ENCODE measurements at regions not wholly inside any gene's neighbourhood (a gene's known extent, or its start where the extent isn't known, plus 50 kb on each side); places are given as distances from the start of the nearest gene placed in this dataset.
A peak's percentile ranks its signal among the peaks of the same experiment; 100 is the strongest.

DNA sequence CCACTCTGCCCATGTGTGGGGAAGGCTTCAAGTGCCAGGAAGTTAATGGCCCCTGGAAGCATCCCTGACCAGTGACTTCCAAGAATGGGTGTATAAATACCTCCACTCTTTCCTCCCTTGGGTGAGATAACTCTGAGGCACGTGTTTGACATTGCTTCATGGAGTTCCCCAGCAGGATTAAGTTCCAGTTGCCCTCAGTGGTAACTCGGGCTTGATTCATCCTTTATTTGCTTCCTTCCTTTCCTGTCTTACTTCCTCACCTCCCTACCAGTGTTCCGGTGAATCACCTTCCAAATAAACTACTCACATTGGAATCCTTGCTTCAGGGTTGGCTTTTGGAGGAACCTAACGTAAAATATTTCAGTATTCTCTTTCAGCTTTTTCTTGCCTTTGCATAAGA, 84.6 kb upstream of the JAG1 start:
- no peak overlapping the region for H3K27ac ChIP-seq
- DNase-seq (ENCODE audit: low read depth in 1 of 2, low spot score in 1 of 2), result no peak
- H3K4me3 ChIP-seq, result no peak overlapping the region
- H3K9me3 ChIP-seq (ENCODE audit: low read depth), result no peaks in the 10 kb centered on the region
- TF ChIP-seq, protein P1, sequence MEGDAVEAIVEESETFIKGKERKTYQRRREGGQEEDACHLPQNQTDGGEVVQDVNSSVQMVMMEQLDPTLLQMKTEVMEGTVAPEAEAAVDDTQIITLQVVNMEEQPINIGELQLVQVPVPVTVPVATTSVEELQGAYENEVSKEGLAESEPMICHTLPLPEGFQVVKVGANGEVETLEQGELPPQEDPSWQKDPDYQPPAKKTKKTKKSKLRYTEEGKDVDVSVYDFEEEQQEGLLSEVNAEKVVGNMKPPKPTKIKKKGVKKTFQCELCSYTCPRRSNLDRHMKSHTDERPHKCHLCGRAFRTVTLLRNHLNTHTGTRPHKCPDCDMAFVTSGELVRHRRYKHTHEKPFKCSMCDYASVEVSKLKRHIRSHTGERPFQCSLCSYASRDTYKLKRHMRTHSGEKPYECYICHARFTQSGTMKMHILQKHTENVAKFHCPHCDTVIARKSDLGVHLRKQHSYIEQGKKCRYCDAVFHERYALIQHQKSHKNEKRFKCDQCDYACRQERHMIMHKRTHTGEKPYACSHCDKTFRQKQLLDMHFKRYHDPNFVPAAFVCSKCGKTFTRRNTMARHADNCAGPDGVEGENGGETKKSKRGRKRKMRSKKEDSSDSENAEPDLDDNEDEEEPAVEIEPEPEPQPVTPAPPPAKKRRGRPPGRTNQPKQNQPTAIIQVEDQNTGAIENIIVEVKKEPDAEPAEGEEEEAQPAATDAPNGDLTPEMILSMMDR (IDR thresholded peaks at IDR 0.05; ENCODE audit: low read depth, low read length), result no peak
- no peaks in the 10 kb centered on the region for H3K27me3 ChIP-seq
- no peaks in the 10 kb centered on the region for H3K36me3 ChIP-seq
- H3K4me1 ChIP-seq (ENCODE audit: low read depth), result no peaks in the 10 kb centered on the region

DNA sequence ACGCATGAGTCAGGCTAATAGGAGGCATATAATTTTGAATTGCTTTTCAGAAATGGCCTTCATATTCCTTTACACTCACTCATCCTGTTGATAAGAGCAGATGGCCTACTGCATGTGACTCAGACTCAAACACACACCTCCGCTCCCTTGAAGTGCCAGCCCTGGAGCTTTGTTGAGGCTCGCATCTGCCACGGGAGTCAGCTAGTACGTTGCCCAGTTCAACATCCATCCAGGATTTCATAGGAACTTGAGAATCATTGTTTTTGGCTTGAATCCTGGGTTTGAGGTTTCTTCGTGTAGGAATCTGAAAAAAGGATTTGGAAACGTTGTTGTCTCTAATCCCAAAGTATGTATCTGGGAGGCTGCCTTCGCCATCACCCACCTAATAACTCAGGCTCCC, 87.4 kb upstream of the JAG1 start:
- no peaks in the 10 kb centered on the region for H3K27me3 ChIP-seq
- no peaks in the 10 kb centered on the region for H3K9me3 ChIP-seq (ENCODE audit: low read depth)
- H3K4me3 ChIP-seq, result no peak overlapping the region
- TF ChIP-seq, protein P1 (IDR thresholded peaks at IDR 0.05; ENCODE audit: low read depth, low read length), result no peak
- no peak overlapping the region for H3K27ac ChIP-seq
- no peaks in the 10 kb centered on the region for H3K4me1 ChIP-seq (ENCODE audit: low read depth)
- no peaks in the 10 kb centered on the region for H3K36me3 ChIP-seq
- DNase-seq (ENCODE audit: low read depth in 1 of 2, low spot score in 1 of 2), result peak in 1 of 2 donors; percentile 85

DNA sequence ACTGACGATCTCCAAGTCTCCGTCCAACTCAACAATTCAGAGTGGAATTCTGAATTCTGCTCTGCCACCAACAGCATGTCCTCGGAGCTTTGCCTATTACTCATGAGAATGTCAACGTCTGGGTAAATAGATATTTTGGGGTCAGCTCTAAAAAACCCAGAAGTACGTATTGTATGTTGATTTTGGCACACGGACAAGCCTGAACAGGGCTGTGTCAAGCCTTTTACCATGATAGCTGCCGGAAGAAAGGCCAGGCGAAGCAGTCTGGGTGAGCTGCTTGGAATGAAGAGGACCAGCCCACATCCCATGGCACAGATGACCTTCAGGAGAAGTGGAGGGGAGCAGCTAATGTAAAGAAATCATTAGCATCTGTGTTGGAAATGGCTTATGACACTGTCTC, 88.0 kb upstream of the JAG1 start:
- DNase-seq (ENCODE audit: low read depth in 1 of 2, low spot score in 1 of 2), result peak in 1 of 2 donors; percentile 80
- Histone ChIP-seq H3K9me3 (ENCODE audit: low read depth) (no peaks in the 10 kb centered on the region), H3K4me3 (no peak overlapping the region), H3K27ac (no peak overlapping the region), H3K27me3 (no peaks in the 10 kb centered on the region), H3K4me1 (ENCODE audit: low read depth) (no peaks in the 10 kb centered on the region), H3K36me3 (no peaks in the 10 kb centered on the region)
- TF ChIP-seq, protein P1 (IDR thresholded peaks at IDR 0.05; ENCODE audit: low read depth, low read length), result no peak

DNA sequence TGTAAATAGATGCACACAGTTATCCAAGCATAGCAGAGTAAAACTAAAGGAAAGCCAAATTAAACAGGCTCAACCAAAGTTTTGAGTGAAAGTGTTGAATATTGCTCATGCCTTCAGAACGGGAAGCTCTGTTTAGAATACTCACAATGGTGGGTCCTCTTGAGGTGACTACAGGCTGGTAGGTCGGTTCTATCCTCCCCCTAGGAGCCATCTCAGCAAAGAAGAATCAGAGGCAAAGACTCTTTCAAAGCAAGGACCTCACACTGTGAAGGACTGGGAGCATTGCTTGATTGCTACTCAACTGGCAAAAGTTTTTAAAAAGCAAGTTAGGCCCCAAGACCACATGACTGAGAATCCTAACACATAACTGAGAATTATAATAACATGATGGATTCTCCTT, 88.4 kb upstream of the JAG1 start:
- Histone ChIP-seq H3K4me1 (ENCODE audit: low read depth) (no peaks in the 10 kb centered on the region), H3K9me3 (ENCODE audit: low read depth) (no peaks in the 10 kb centered on the region), H3K27ac (no peak overlapping the region), H3K27me3 (no peaks in the 10 kb centered on the region), H3K36me3 (no peaks in the 10 kb centered on the region), H3K4me3 (no peak overlapping the region)
- TF ChIP-seq, protein P1 (IDR thresholded peaks at IDR 0.05; ENCODE audit: low read depth, low read length), result no peak
- DNase-seq (ENCODE audit: low read depth in 1 of 2, low spot score in 1 of 2), result no peak

DNA sequence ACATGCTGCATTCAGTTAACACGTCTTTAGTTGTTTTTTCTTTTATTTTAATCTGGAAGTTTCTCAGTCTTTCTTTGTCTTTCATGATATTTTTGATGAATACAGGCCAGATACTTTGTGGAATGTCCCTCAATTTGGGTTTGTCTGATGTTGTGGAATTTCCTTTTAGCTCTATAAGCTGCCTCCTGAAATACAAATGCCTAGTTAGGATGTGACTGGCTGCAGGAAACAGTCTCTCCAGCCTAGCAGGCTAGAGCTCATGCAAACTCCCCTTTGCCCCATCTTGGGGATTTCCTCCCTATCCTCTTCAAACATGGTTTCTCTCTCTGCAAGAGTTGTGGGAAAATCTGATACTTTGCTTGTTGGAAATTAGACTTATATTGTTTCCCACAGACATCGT, 89.3 kb upstream of the JAG1 start:
- H3K27me3 ChIP-seq, result no peaks in the 10 kb centered on the region
- H3K4me3 ChIP-seq, result no peak overlapping the region
- no peaks in the 10 kb centered on the region for H3K9me3 ChIP-seq (ENCODE audit: low read depth)
- peak in 1 of 2 donors; percentile 32 for DNase-seq (ENCODE audit: low read depth in 1 of 2, low spot score in 1 of 2)
- H3K36me3 ChIP-seq, result no peaks in the 10 kb centered on the region
- H3K27ac ChIP-seq, result no peak overlapping the region
- TF ChIP-seq, protein P1 (IDR thresholded peaks at IDR 0.05; ENCODE audit: low read depth, low read length), result no peak
- H3K4me1 ChIP-seq (ENCODE audit: low read depth), result no peaks in the 10 kb centered on the region

DNA sequence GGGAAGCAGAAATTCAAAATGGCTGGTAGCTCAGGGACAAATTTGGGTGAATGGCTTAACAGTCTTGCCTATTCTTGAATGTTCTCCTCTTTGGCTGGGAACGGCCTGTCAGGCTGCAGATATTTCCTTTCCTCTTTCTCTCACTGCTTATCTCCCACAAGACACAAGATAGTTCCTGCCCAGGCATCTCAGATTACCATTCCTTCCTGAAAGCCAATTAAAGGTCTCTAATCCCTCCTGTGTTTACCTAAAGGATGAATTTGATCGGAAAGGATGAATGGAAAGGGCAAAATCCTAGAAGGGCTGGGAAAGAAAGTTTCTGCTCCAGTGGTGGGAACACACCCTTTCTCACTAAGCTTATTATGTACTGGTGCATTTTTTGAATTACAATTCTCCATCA, 95.9 kb upstream of the JAG1 start:
- TF ChIP-seq, protein P1 (IDR thresholded peaks at IDR 0.05; ENCODE audit: low read depth, low read length), result no peak
- Histone ChIP-seq H3K4me3 (no peak overlapping the region), H3K27me3 (no peaks in the 10 kb centered on the region), H3K9me3 (ENCODE audit: low read depth) (no peaks in the 10 kb centered on the region), H3K4me1 (ENCODE audit: low read depth) (peaks cover 4% of the 10 kb centered on the region), H3K36me3 (no peaks in the 10 kb centered on the region), H3K27ac (peak overlapping the region; percentile 61)
- DNase-seq (ENCODE audit: low read depth in 1 of 2, low spot score in 1 of 2), result no peak
